Activated CD4-positive, alpha-beta memory T cell treated with anti-CD3 and anti-CD28 coated beads, Interleukin-2, amount 10 ng/mL, durations not matched to agents 7 days and 5 days (primary cell): ENCODE measurements at regions not wholly inside any gene's neighbourhood (a gene's known extent, or its start where the extent isn't known, plus 50 kb on each side); places are given as distances from the start of the nearest gene placed in this dataset.
"Not testable (repeated sequence)": the region's sequence is repeated elsewhere in the genome, so short reads cannot be mapped to it uniquely, and the experiment has no call there.

ENCODE experiments used
- CTCF ChIA-PET: fragments of 350-600 bp; sonication (Branson Sonifier 250); formaldehyde crosslinking; loops from one replicate; lab custom pipeline; 2021; ENCODE audit warnings: antibody characterized with exemption, inconsistent platforms; lab: Charles Lee
- POLR2A ChIA-PET: fragments of 350-600 bp; sonication (Branson Sonifier 250); formaldehyde crosslinking; loops from one replicate; lab custom pipeline; 2021; ENCODE audit warnings: antibody characterized with exemption; lab: Charles Lee
- DNase-seq: peaks from one replicate; pipeline ENCODE4 v3.0.0-alpha.2; 2020
- H3K27ac Mint-ChIP-seq: one replicate; pipeline ENCODE4 v1.8.0; 2021; ENCODE audit warnings: mild to moderate bottlenecking, mixed read lengths
- H3K27me3 Mint-ChIP-seq: one replicate; pipeline ENCODE4 v1.8.0; 2021; ENCODE audit warnings: mixed read lengths
- H3K36me3 Mint-ChIP-seq: one replicate; pipeline ENCODE4 v1.8.0; 2021; ENCODE audit warnings: low read depth, mixed read lengths
- H3K4me1 Mint-ChIP-seq: one replicate; pipeline ENCODE4 v1.8.0; 2021; ENCODE audit warnings: mixed read lengths
- H3K4me3 Mint-ChIP-seq: one replicate; pipeline ENCODE4 v1.8.0; 2021; ENCODE audit warnings: mild to moderate bottlenecking, mixed read lengths
- H3K9me3 Mint-ChIP-seq: one replicate; pipeline ENCODE4 v1.8.0; 2021; ENCODE audit warnings: mixed read lengths

- Mint-ChIP-seq H3K4me3 (no peak overlapping the region), H3K4me1 (no peaks in the 10 kb centered on the region), H3K9me3 (no peaks in the 10 kb centered on the region), H3K27ac (no peak overlapping the region), H3K36me3 (no peaks in the 10 kb centered on the region), H3K27me3 (no peaks in the 10 kb centered on the region)
- ChIA-PET POLR2A (no interaction called here), CTCF (no interaction called here)
- no peak for DNase-seq
Measured at GRCh38 chr4:170888660-170889059, 798.9 kb upstream of the AADAT start.

- no peak overlapping the region for H3K27ac Mint-ChIP-seq
- H3K4me1 Mint-ChIP-seq: no peaks in the 10 kb centered on the region
- ChIA-PET POLR2A (no interaction called here), CTCF (no interaction called here)
- H3K4me3 Mint-ChIP-seq: no peak overlapping the region
- no peaks in the 10 kb centered on the region for H3K9me3 Mint-ChIP-seq
- H3K36me3 Mint-ChIP-seq: no peaks in the 10 kb centered on the region
- H3K27me3 Mint-ChIP-seq: no peaks in the 10 kb centered on the region
- no peak for DNase-seq
Measured at GRCh38 chr4:170887396-170887795, 797.6 kb upstream of the AADAT start.

GRCh38 chr4:170884969-170885570 lies 795.3 kb upstream of the AADAT start:
- ChIA-PET POLR2A (no interaction called here), CTCF (no interaction called here)
- no peaks in the 10 kb centered on the region for H3K9me3 Mint-ChIP-seq
- H3K4me1 Mint-ChIP-seq: no peaks in the 10 kb centered on the region
- DNase-seq: no peak
- no peak overlapping the region for H3K4me3 Mint-ChIP-seq
- no peak overlapping the region for H3K27ac Mint-ChIP-seq
- no peaks in the 10 kb centered on the region for H3K27me3 Mint-ChIP-seq
- no peaks in the 10 kb centered on the region for H3K36me3 Mint-ChIP-seq

GRCh38 chr4:170881646-170882045 lies 791.9 kb upstream of the AADAT start:
- H3K4me1 Mint-ChIP-seq, H3K36me3 Mint-ChIP-seq, H3K27me3 Mint-ChIP-seq, H3K4me3 Mint-ChIP-seq, POLR2A ChIA-PET, CTCF ChIA-PET, H3K9me3 Mint-ChIP-seq, DNase-seq, H3K27ac Mint-ChIP-seq: not testable (repeated sequence)

GRCh38 chr4:170875868-170876267 lies 786.1 kb upstream of the AADAT start:
- Mint-ChIP-seq H3K27me3 (no peaks in the 10 kb centered on the region), H3K27ac (no peak overlapping the region), H3K4me1 (no peaks in the 10 kb centered on the region), H3K9me3 (no peaks in the 10 kb centered on the region), H3K36me3 (no peaks in the 10 kb centered on the region), H3K4me3 (no peak overlapping the region)
- no peak for DNase-seq
- ChIA-PET POLR2A (no interaction called here), CTCF (no interaction called here)

GRCh38 chr4:170872794-170873193 lies 783.0 kb upstream of the AADAT start:
- POLR2A ChIA-PET: no interaction called here
- no peak overlapping the region for H3K4me3 Mint-ChIP-seq

GRCh38 chr4:170868170-170868569 lies 778.4 kb upstream of the AADAT start:
- Mint-ChIP-seq H3K27ac (no peak overlapping the region), H3K36me3 (no peaks in the 10 kb centered on the region)
- CTCF ChIA-PET: no interaction called here

More at GRCh38 chr4:170872794-170873193, 783.0 kb upstream of the AADAT start:
- CTCF ChIA-PET: no interaction called here
- Mint-ChIP-seq H3K27ac (no peak overlapping the region), H3K36me3 (no peaks in the 10 kb centered on the region), H3K27me3 (no peaks in the 10 kb centered on the region), H3K4me1 (no peaks in the 10 kb centered on the region), H3K9me3 (no peaks in the 10 kb centered on the region)
- DNase-seq: no peak

GRCh38 chr4:170854097-170854496 lies 764.3 kb upstream of the AADAT start:
- H3K27ac Mint-ChIP-seq: no peak overlapping the region

More at GRCh38 chr4:170868170-170868569, 778.4 kb upstream of the AADAT start:
- no peaks in the 10 kb centered on the region for H3K4me1 Mint-ChIP-seq
- H3K27me3 Mint-ChIP-seq: no peaks in the 10 kb centered on the region
- POLR2A ChIA-PET: no interaction called here
- DNase-seq: no peak
- no peaks in the 10 kb centered on the region for H3K9me3 Mint-ChIP-seq
- no peak overlapping the region for H3K4me3 Mint-ChIP-seq

GRCh38 chr4:170853422-170854021 lies 763.8 kb upstream of the AADAT start:
- Mint-ChIP-seq H3K4me1 (no peaks in the 10 kb centered on the region), H3K4me3 (no peak overlapping the region), H3K36me3 (no peaks in the 10 kb centered on the region), H3K27ac (no peak overlapping the region), H3K9me3 (peaks cover 5% of the 10 kb centered on the region), H3K27me3 (no peaks in the 10 kb centered on the region)
- ChIA-PET CTCF (no interaction called here), POLR2A (no interaction called here)
- DNase-seq: no peak

More at GRCh38 chr4:170854097-170854496, 764.3 kb upstream of the AADAT start:
- no peaks in the 10 kb centered on the region for H3K27me3 Mint-ChIP-seq
- CTCF ChIA-PET: no interaction called here
- H3K4me3 Mint-ChIP-seq: no peak overlapping the region
- POLR2A ChIA-PET: no interaction called here
- H3K36me3 Mint-ChIP-seq: no peaks in the 10 kb centered on the region
- no peak for DNase-seq
- no peaks in the 10 kb centered on the region for H3K4me1 Mint-ChIP-seq
- peaks cover 5% of the 10 kb centered on the region for H3K9me3 Mint-ChIP-seq

GRCh38 chr4:170849969-170850368 lies 760.2 kb upstream of the AADAT start:
- no peaks in the 10 kb centered on the region for H3K27me3 Mint-ChIP-seq
- H3K36me3 Mint-ChIP-seq: no peaks in the 10 kb centered on the region
- CTCF ChIA-PET: interaction anchor here (1.6 kb wide), 1 partner anchor 8 kb away, joined by 4 read pairs; no protein-coding TSS in a partner anchor
- DNase-seq: no peak
- H3K27ac Mint-ChIP-seq: no peak overlapping the region
- POLR2A ChIA-PET: no interaction called here
- H3K4me3 Mint-ChIP-seq: no peak overlapping the region
- H3K9me3 Mint-ChIP-seq: peaks cover 5% of the 10 kb centered on the region
- no peaks in the 10 kb centered on the region for H3K4me1 Mint-ChIP-seq

GRCh38 chr4:170827562-170828274 lies 738.0 kb upstream of the AADAT start:
- H3K27me3 Mint-ChIP-seq: no peaks in the 10 kb centered on the region
- no peak overlapping the region for H3K27ac Mint-ChIP-seq
- H3K36me3 Mint-ChIP-seq: no peaks in the 10 kb centered on the region
- no peaks in the 10 kb centered on the region for H3K4me1 Mint-ChIP-seq
- H3K9me3 Mint-ChIP-seq: peaks cover 2% of the 10 kb centered on the region
- no peak for DNase-seq
- POLR2A ChIA-PET: no interaction called here
- no peak overlapping the region for H3K4me3 Mint-ChIP-seq
- CTCF ChIA-PET: no interaction called here

- H3K4me3 Mint-ChIP-seq: no peak overlapping the region
- peaks cover 14% of the 10 kb centered on the region for H3K9me3 Mint-ChIP-seq
- DNase-seq: no peak
- no peak overlapping the region for H3K27ac Mint-ChIP-seq
- CTCF ChIA-PET: no interaction called here
- no peaks in the 10 kb centered on the region for H3K36me3 Mint-ChIP-seq
- H3K4me1 Mint-ChIP-seq: no peaks in the 10 kb centered on the region
- POLR2A ChIA-PET: no interaction called here
- H3K27me3 Mint-ChIP-seq: no peaks in the 10 kb centered on the region
Measured at GRCh38 chr4:170818786-170819185, 729.0 kb upstream of the AADAT start.

- Mint-ChIP-seq H3K9me3 (peaks cover 3% of the 10 kb centered on the region), H3K4me1 (no peaks in the 10 kb centered on the region), H3K27ac (no peak overlapping the region), H3K36me3 (no peaks in the 10 kb centered on the region), H3K27me3 (no peaks in the 10 kb centered on the region), H3K4me3 (no peak overlapping the region)
- no peak for DNase-seq
- ChIA-PET POLR2A (no interaction called here), CTCF (no interaction called here)
Measured at GRCh38 chr4:170805352-170805751, 715.6 kb upstream of the AADAT start.
